Gastrocnemius medialis (tissue), 4 donors: ENCODE measurements at regions not wholly inside any gene's neighbourhood (a gene's known extent, or its start where the extent isn't known, plus 50 kb on each side); places are given as distances from the start of the nearest gene placed in this dataset.

Experiments
- POLR2A ChIP-seq, 2 donors: fragments of 450-650 bp; IDR thresholded peaks; one replicate each; pipeline ENCODE4 v1.6.1; 2017; ENCODE audit warnings: antibody characterized with exemption in 2 of 2, mild to moderate bottlenecking in 2 of 2, moderate library complexity in 2 of 2
- TF ChIP-seq, protein P1 (sequence below), 5 experiments: fragments of 450-650 bp in 3 of 5; fragments of 200-600 bp in 2 of 5; sonication (generic) in 2 of 5; IDR thresholded peaks in 4 of 5; conservative IDR thresholded peaks in 1 of 5; 1 replicate in 4 of 5; 2 replicates in 1 of 5; pipeline ENCODE4 v1.5.1; 2016 to 2019; ENCODE audit warnings: antibody characterized with exemption in 5 of 5, mild to moderate bottlenecking in 3 of 5, moderate library complexity in 3 of 5

DNA sequence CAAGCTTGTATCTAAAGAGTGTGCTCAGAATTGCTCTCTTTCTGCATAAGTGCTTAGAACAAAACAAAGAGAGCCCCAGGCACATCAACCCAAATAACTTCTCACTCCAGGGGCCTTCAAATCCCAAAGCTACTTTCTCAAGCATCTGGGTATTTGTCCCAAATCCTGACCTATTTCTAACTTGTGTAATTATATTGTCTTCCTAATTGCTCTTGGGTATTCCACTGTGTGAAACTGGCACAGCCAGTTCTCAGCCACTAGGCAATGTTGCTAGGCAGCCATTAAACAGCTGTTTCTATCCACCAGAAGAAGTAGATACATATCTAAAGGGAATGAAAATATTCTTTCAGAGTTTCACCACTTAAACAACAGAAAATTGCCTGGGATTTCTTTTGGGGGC is 198.8 kb downstream of the PRELID2 start:
- TF ChIP-seq, protein P1, sequence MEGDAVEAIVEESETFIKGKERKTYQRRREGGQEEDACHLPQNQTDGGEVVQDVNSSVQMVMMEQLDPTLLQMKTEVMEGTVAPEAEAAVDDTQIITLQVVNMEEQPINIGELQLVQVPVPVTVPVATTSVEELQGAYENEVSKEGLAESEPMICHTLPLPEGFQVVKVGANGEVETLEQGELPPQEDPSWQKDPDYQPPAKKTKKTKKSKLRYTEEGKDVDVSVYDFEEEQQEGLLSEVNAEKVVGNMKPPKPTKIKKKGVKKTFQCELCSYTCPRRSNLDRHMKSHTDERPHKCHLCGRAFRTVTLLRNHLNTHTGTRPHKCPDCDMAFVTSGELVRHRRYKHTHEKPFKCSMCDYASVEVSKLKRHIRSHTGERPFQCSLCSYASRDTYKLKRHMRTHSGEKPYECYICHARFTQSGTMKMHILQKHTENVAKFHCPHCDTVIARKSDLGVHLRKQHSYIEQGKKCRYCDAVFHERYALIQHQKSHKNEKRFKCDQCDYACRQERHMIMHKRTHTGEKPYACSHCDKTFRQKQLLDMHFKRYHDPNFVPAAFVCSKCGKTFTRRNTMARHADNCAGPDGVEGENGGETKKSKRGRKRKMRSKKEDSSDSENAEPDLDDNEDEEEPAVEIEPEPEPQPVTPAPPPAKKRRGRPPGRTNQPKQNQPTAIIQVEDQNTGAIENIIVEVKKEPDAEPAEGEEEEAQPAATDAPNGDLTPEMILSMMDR (IDR thresholded peaks at IDR 0.05 in 4 of 5, conservative IDR thresholded peaks at IDR 0.05 in 1 of 5) = no peak
- TF ChIP-seq POLR2A (IDR thresholded peaks at IDR 0.05) = no peak
